Activated T-helper 17 cell treated with anti-CD3 and anti-CD28 coated beads, Interleukin-2, amount 50 U/mL, for 72 hours (primary cell): ENCODE measurements at regions not wholly inside any gene's neighbourhood (a gene's known extent, or its start where the extent isn't known, plus 50 kb on each side); places are given as distances from the start of the nearest gene placed in this dataset.

Source experiments
- ATAC-seq: fragments of 150-1000 bp; cut with Tn5 transposase; replicated peaks from 2 replicates; pipeline ENCODE4 v1.10.0; 2021; ENCODE audit warnings: mild to moderate bottlenecking, moderate library complexity
- H3K27ac Mint-ChIP-seq: one replicate; pipeline ENCODE4 v1.8.0; 2022; ENCODE audit warnings: mixed read lengths
- H3K27me3 Mint-ChIP-seq: one replicate; pipeline ENCODE4 v1.8.0; 2022; ENCODE audit warnings: mixed read lengths
- H3K36me3 Mint-ChIP-seq: one replicate; pipeline ENCODE4 v1.8.0; 2022; ENCODE audit warnings: low read depth, mild to moderate bottlenecking, mixed read lengths
- H3K4me1 Mint-ChIP-seq: one replicate; pipeline ENCODE4 v1.8.0; 2022; ENCODE audit warnings: mixed read lengths
- H3K4me3 Mint-ChIP-seq: one replicate; pipeline ENCODE4 v1.8.0; 2022; ENCODE audit warnings: mild to moderate bottlenecking, mixed read lengths
- H3K9me3 Mint-ChIP-seq: one replicate; pipeline ENCODE4 v1.8.0; 2022; ENCODE audit warnings: mixed read lengths

DNA sequence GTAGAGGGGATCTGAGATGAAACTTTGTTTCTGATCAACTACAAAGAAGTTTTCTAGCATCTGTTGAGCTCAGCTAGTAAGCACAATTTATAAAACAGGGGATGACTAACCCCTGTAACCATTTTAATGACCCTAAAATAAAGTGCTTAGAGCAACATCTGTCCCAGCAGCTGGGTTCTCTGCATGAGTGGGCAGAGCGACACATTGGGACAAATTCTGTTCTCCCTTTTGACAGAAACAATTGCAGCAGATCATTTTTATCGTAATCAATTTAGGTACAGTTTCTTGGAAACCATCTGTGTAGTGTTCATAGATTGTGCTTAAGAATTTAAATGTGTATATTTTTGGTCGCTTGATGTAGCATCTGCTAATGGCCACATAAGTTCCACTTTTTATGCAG is 678.0 kb downstream of the RNF144A start:
- Mint-ChIP-seq H3K9me3 (no peaks in the 10 kb centered on the region), H3K27me3 (no peaks in the 10 kb centered on the region), H3K4me1 (no peaks in the 10 kb centered on the region), H3K27ac (no peak overlapping the region), H3K36me3 (no peaks in the 10 kb centered on the region), H3K4me3 (no peak overlapping the region)
- ATAC-seq = no peak

GRCh38 chr2:7598402-7598801 is 681.2 kb downstream of the RNF144A start:
- H3K9me3 Mint-ChIP-seq = no peaks in the 10 kb centered on the region
- no peaks in the 10 kb centered on the region for H3K36me3 Mint-ChIP-seq
- no peak overlapping the region for H3K4me3 Mint-ChIP-seq
- H3K4me1 Mint-ChIP-seq = no peaks in the 10 kb centered on the region
- no peak for ATAC-seq
- no peak overlapping the region for H3K27ac Mint-ChIP-seq
- H3K27me3 Mint-ChIP-seq = peaks cover 2% of the 10 kb centered on the region

- H3K27ac Mint-ChIP-seq = no peak overlapping the region
- H3K36me3 Mint-ChIP-seq = no peaks in the 10 kb centered on the region
- no peak for ATAC-seq
- no peak overlapping the region for H3K4me3 Mint-ChIP-seq
- H3K4me1 Mint-ChIP-seq = no peaks in the 10 kb centered on the region
- no peaks in the 10 kb centered on the region for H3K9me3 Mint-ChIP-seq
- H3K27me3 Mint-ChIP-seq = peaks cover 2% of the 10 kb centered on the region
Measured at GRCh38 chr2:7599462-7600258, 682.4 kb downstream of the RNF144A start.

DNA sequence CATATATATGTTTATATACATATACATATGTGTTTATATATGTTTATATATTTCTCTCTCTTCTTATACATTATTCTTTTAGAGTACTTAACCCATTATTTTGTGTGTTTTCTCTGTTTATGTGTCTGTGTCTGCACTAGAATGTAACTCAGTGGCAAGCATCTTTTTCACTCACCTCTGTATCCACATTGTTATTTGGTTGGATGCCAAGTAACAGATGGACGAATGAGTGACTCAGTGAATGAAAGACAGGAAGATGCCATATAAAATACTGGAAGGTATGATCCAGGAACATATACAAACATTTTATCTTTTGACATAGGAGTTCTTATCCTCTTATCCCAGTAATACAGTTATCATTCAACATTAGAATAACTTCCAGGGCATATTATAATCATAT is 684.8 kb downstream of the RNF144A start:
- Mint-ChIP-seq H3K27me3 (peaks cover 2% of the 10 kb centered on the region), H3K4me1 (no peaks in the 10 kb centered on the region), H3K9me3 (no peaks in the 10 kb centered on the region), H3K4me3 (no peak overlapping the region), H3K27ac (no peak overlapping the region), H3K36me3 (no peaks in the 10 kb centered on the region)
- ATAC-seq = no peak

- ATAC-seq = no peak
- H3K9me3 Mint-ChIP-seq = no peaks in the 10 kb centered on the region
- H3K36me3 Mint-ChIP-seq = no peaks in the 10 kb centered on the region
- H3K4me1 Mint-ChIP-seq = no peaks in the 10 kb centered on the region
- no peak overlapping the region for H3K27ac Mint-ChIP-seq
- H3K4me3 Mint-ChIP-seq = no peak overlapping the region
- peaks cover 2% of the 10 kb centered on the region for H3K27me3 Mint-ChIP-seq
Measured at GRCh38 chr2:7604456-7604855, 687.2 kb downstream of the RNF144A start.

- no peaks in the 10 kb centered on the region for H3K27me3 Mint-ChIP-seq
- ATAC-seq = peak; percentile 71
- H3K36me3 Mint-ChIP-seq = no peaks in the 10 kb centered on the region
- H3K4me3 Mint-ChIP-seq = no peak overlapping the region
- H3K4me1 Mint-ChIP-seq = peaks cover 5% of the 10 kb centered on the region
- H3K27ac Mint-ChIP-seq = no peak overlapping the region
- H3K9me3 Mint-ChIP-seq = no peaks in the 10 kb centered on the region
Measured at GRCh38 chr2:7607441-7608173, 690.4 kb downstream of the RNF144A start.

- ATAC-seq = no peak
- no peaks in the 10 kb centered on the region for H3K9me3 Mint-ChIP-seq
- H3K4me1 Mint-ChIP-seq = peaks cover 5% of the 10 kb centered on the region
- no peaks in the 10 kb centered on the region for H3K36me3 Mint-ChIP-seq
- H3K27ac Mint-ChIP-seq = no peak overlapping the region
- H3K27me3 Mint-ChIP-seq = no peaks in the 10 kb centered on the region
- H3K4me3 Mint-ChIP-seq = no peak overlapping the region
Measured at GRCh38 chr2:7609556-7609955, 692.3 kb downstream of the RNF144A start.

DNA sequence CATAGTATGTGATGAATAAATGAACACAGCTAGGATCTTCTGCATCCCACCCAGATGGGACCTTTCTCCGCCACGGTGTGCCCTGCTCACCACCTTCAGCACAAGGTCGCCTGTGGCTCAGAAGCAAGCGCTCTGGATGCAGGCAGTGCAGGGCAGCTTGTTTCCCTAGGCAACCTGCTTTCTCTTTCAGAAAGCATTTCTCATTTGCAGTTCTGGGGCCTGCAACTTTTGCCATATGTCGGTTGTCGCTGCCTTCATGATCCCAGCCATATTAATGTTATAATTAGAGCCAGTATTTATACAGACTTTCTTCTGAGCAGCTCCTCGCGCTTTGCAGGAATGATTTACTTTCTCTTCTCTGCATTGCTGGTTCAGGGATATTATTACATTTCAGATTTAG is 692.8 kb downstream of the RNF144A start:
- Mint-ChIP-seq H3K9me3 (no peaks in the 10 kb centered on the region), H3K27ac (no peak overlapping the region), H3K27me3 (no peaks in the 10 kb centered on the region), H3K36me3 (no peaks in the 10 kb centered on the region), H3K4me3 (no peak overlapping the region), H3K4me1 (peaks cover 5% of the 10 kb centered on the region)
- no peak for ATAC-seq

GRCh38 chr2:7611750-7612149 is 694.5 kb downstream of the RNF144A start:
- Mint-ChIP-seq H3K27me3 (no peaks in the 10 kb centered on the region), H3K36me3 (no peaks in the 10 kb centered on the region), H3K4me3 (no peak overlapping the region), H3K27ac (no peak overlapping the region), H3K9me3 (no peaks in the 10 kb centered on the region), H3K4me1 (peaks cover 5% of the 10 kb centered on the region)
- ATAC-seq = no peak

DNA sequence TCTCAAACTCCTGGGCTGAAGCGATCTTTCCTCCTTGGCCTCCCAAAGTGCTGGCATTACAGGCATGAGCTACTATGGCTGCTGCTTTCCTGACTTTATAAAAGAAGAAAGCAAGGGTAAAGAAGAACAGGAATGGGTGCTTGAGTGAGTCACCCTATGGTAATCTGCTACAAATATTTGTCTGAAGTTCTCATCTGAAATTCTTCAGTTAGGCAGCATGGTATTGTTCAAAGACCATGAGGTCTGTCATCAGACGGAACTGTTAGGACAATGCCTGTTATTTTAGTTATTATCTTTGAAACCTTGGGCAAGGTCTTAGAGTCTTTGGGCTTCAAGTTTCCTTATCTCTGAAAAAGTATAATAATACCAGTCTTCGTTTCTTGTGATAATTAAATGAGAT is 695.8 kb downstream of the RNF144A start:
- Mint-ChIP-seq H3K4me1 (peaks cover 5% of the 10 kb centered on the region), H3K27ac (no peak overlapping the region), H3K36me3 (no peaks in the 10 kb centered on the region), H3K4me3 (no peak overlapping the region), H3K27me3 (no peaks in the 10 kb centered on the region), H3K9me3 (no peaks in the 10 kb centered on the region)
- no peak for ATAC-seq

- Mint-ChIP-seq H3K9me3 (no peaks in the 10 kb centered on the region), H3K27me3 (no peaks in the 10 kb centered on the region), H3K4me3 (no peak overlapping the region), H3K4me1 (peaks cover 5% of the 10 kb centered on the region), H3K36me3 (no peaks in the 10 kb centered on the region), H3K27ac (no peak overlapping the region)
- ATAC-seq = no peak
Measured at GRCh38 chr2:7613831-7614230, 696.6 kb downstream of the RNF144A start.

DNA sequence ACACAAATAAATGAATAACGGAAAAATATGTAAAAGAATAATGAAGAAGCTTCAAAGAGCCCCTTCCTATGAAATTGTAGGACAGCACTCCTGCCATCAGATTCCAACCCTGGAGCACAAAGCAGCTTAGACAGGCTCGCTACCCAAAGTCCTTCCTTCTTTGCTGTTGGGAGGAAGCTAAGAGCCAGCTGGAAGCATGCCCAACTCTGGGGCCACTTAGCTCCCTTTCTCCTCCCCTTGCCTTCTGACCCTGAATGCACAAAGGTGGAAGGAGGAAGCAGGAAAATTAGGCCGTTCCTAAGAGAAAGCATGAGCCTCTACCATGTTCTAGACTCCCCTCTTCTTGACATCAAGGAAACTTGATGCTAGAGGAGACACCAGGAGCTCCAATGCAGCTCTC is 700.8 kb downstream of the RNF144A start:
- Mint-ChIP-seq H3K36me3 (no peaks in the 10 kb centered on the region), H3K27ac (no peak overlapping the region), H3K27me3 (no peaks in the 10 kb centered on the region), H3K9me3 (peaks cover 4% of the 10 kb centered on the region), H3K4me1 (no peaks in the 10 kb centered on the region), H3K4me3 (no peak overlapping the region)
- ATAC-seq = no peak

DNA sequence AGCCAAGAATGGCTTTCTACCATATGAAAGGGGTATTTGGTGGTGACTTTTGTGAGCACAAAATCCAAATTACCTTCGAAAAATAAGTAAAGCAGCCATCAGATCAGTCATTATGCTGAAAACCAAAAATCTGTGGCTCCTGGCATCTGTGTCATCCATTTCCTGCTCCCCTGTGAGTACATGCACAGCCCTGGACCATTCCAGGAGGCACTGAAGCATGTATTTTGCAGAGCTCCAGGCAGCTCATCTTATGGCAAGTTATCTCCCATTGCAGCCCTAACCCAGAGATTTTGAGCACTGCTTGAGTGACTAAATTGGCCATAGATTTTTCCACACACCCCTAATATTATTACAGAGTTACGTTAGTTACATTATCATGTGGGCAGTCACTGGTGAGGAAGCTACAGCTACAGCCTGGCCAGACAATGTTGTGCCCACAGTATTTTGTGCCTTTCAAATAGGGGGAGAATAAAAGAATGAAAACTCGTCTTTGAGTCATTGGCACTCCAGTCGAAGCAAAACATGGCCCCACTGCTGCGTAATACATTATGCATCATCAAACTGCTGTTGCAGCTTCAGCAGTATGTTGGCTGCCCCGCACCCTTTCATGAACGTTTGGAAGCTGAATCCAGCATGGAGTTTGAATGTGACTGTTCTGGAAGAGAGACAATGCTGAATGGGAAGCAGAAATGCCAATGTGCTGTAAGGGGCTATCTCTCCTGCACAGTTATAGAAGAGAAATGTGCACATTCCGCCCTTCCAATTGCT is 702.2 kb downstream of the RNF144A start:
- peaks cover 4% of the 10 kb centered on the region for H3K9me3 Mint-ChIP-seq
- H3K4me1 Mint-ChIP-seq = no peaks in the 10 kb centered on the region
- H3K4me3 Mint-ChIP-seq = no peak overlapping the region
- H3K27ac Mint-ChIP-seq = no peak overlapping the region
- no peaks in the 10 kb centered on the region for H3K27me3 Mint-ChIP-seq
- H3K36me3 Mint-ChIP-seq = no peaks in the 10 kb centered on the region
- ATAC-seq = no peak

- H3K27ac Mint-ChIP-seq = no peak overlapping the region
- peak; percentile 70 for ATAC-seq
Measured at GRCh38 chr2:7620255-7620654, 703.0 kb downstream of the RNF144A start.

More at GRCh38 chr2:7620255-7620654, 703.0 kb downstream of the RNF144A start:
- Mint-ChIP-seq H3K27me3 (no peaks in the 10 kb centered on the region), H3K36me3 (no peaks in the 10 kb centered on the region), H3K9me3 (peaks cover 4% of the 10 kb centered on the region), H3K4me3 (no peak overlapping the region), H3K4me1 (no peaks in the 10 kb centered on the region)
